Upper lobe of left lung (tissue), 6 donors: ENCODE measurements at regions not wholly inside any gene's neighbourhood (a gene's known extent, or its start where the extent isn't known, plus 50 kb on each side); places are given as distances from the start of the nearest gene placed in this dataset.
"Not testable (repeated sequence)": the region's sequence is repeated elsewhere in the genome, so short reads cannot be mapped to it uniquely, and the experiment has no call there.

Experiments used
- ATAC-seq, 2 donors: fragments of 200-7000 bp; cut with Tn5 transposase; one replicate each; pipeline ENCODE4 v1.9.1; 2022; ENCODE audit warnings: mild to moderate bottlenecking in 2 of 2, moderate library complexity in 2 of 2; ENCODE audit not compliant: low FRiP score in 2 of 2
- DNase-seq, 2 donors: peaks; one replicate each; pipeline ENCODE4 v3.0.0-alpha.2; 2019 to 2020
- H3K27ac ChIP-seq, 4 donors: fragments of 200-600 bp; sonication (generic); one replicate each; pipeline ENCODE4 v1.5.1; 2016 to 2019
- H3K27me3 ChIP-seq, 4 donors: fragments of 200-600 bp; sonication (generic); one replicate each; pipeline ENCODE4 v1.5.1; 2017 to 2019
- H3K36me3 ChIP-seq, 4 donors: fragments of 200-600 bp; sonication (generic); one replicate each; pipeline ENCODE4 v1.5.1; 2016 to 2019
- H3K4me1 ChIP-seq, 4 donors: fragments of 200-600 bp; sonication (generic); one replicate each; pipeline ENCODE4 v1.5.1; 2018 to 2019
- H3K4me3 ChIP-seq, 4 donors: fragments of 200-600 bp; sonication (generic); one replicate each; pipeline ENCODE4 v1.5.1; 2017 to 2019; ENCODE audit warnings: mild to moderate bottlenecking in 2 of 4, moderate library complexity in 1 of 4
- H3K9me3 ChIP-seq, 4 donors: fragments of 200-600 bp; sonication (generic); one replicate each; pipeline ENCODE4 v1.5.1; 2018 to 2019
- WGBS, 2 donors: methylation state at CpG; one replicate each; pipeline ENCODE4 v1.1.5; 2017 to 2018; 5-methylcytosine and 5-hydroxymethylcytosine counted together
- donor health status: DM: no; HTN: no; CAD: no; lungs with moderate emphysema.
- donor health status: DM: no; HTN: yes; CAD: no; lungs with severe emphysema.

GRCh38 chr9:64622058-64622457 lies 663.0 kb downstream of the FOXD4L5 start:
- H3K9me3 ChIP-seq, H3K4me3 ChIP-seq, H3K27me3 ChIP-seq, H3K27ac ChIP-seq, H3K4me1 ChIP-seq, H3K36me3 ChIP-seq, ATAC-seq: not testable (repeated sequence)
- WGBS, 2 donors: 90% methylated on average over 5 of the region's 8 CpGs; no CpG with 5 or more reads in 1 of the 2 donors
- peak in 1 of 2 donors; percentile 5 for DNase-seq
